Stomach (tissue), 4 donors: ENCODE measurements at regions not wholly inside any gene's neighbourhood (a gene's known extent, or its start where the extent isn't known, plus 50 kb on each side); places are given as distances from the start of the nearest gene placed in this dataset.

Source experiments
- CTCF ChIP-seq, 7 experiments: fragments of 450-650 bp in 4 of 7; fragments of 200-600 bp in 3 of 7; sonication (generic) in 3 of 7; IDR thresholded peaks; one replicate each; pipeline ENCODE4 v1.5.1; 2016 to 2019; ENCODE audit warnings: antibody characterized with exemption in 7 of 7, control low read depth in 2 of 7, mild to moderate bottlenecking in 1 of 7
- POLR2A ChIP-seq, 4 donors: fragments of 450-650 bp; IDR thresholded peaks; one replicate each; pipeline ENCODE4 v1.6.1; 2016; ENCODE audit warnings: antibody characterized with exemption in 4 of 4, control low read depth in 2 of 4, mild to moderate bottlenecking in 1 of 4, moderate library complexity in 1 of 4

DNA sequence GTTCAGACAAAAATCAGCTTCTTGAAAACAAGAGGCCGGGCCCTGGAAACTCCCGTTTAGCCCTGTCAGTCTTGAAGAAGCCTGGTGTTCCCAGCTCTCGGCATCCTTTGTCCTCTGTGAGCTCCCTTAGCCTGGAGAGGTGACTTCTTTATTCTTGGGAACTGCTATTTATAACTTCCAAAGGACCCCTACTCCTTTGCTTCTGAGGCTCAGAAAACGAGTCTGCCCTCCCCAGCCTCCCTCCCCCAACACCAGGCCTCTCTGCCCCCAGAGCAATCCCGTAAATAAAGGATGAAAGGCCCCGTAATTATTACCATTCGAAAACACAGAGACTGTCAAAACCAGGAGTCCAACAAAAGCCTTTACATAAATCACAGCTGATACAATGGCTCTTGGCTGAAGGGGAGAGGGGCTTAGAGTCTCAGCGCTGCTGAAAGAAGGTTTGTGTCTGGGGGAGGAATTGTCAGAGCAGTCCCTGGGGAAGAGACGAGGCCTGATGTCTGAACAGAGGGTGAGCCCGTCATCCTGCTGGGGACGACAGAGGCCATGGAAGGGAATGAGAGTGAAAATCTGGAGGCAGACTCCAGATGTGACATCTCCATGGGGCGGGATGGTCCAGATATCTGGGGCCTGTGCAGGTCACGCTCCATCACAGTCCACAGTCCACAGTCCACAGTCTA lies 283.0 kb downstream of the MYCN start:
- no peak for TF ChIP-seq POLR2A (IDR thresholded peaks at IDR 0.05)
- TF ChIP-seq CTCF (IDR thresholded peaks at IDR 0.05) = no peak
